IMR-90 (cell line): ENCODE measurements at regions not wholly inside any gene's neighbourhood (a gene's known extent, or its start where the extent isn't known, plus 50 kb on each side); places are given as distances from the start of the nearest gene placed in this dataset.

Experiments used
- ATAC-seq: fragments of 200-7000 bp; cut with Tn5 transposase; 2 replicates; pipeline ENCODE4 v1.9.1; 2020; ENCODE audit warnings: low read depth, mild to moderate bottlenecking, moderate library complexity
- BruUV-seq: library from RNA; stranded (reverse); fragments of 400-500 nt; replicated peaks from 2 replicates; lab custom pipeline; 2021; lab: Mats Ljungman, UMichigan
- CTCF ChIA-PET: fragments of 300-600 bp; formaldehyde crosslinking; extraction: SDS; loops from one replicate; lab custom pipeline; 2021; ENCODE audit warnings: antibody characterized with exemption; lab: Yijun Ruan, JAX
- POLR2A ChIA-PET: fragments of 300-600 bp; sonication (Branson Sonifier 250); formaldehyde crosslinking; loops from one replicate; lab custom pipeline; 2022; ENCODE audit warnings: antibody characterized with exemption; ENCODE audit not compliant: unreplicated experiment; lab: Charles Lee
- DNase-seq: peaks from one replicate; pipeline ENCODE4 v3.0.0; 2013
- H2AFZ ChIP-seq: replicated peaks from 2 replicates; pipeline ENCODE3; 2013; ENCODE audit warnings: low read length, mild to moderate bottlenecking; ENCODE audit not compliant: poor library complexity
- H2AK5ac ChIP-seq: 2 replicates; pipeline ENCODE4 v1.6.1; 2013; ENCODE audit warnings: low read depth, low read length, inconsistent platforms
- H2AK9ac ChIP-seq: replicated peaks from 2 replicates; pipeline ENCODE3; 2013; ENCODE audit warnings: mild to moderate bottlenecking, low read depth, low read length, moderate library complexity; ENCODE audit not compliant: poor library complexity
- H2BK120ac ChIP-seq: 2 replicates; pipeline ENCODE4 v1.6.1; 2013; ENCODE audit warnings: low read depth, low read length, inconsistent platforms
- H2BK15ac ChIP-seq: 3 replicates; pipeline ENCODE4 v1.6.1; 2013; ENCODE audit warnings: low read depth, low read length, inconsistent platforms
- H2BK20ac ChIP-seq: 2 replicates; pipeline ENCODE4 v1.6.1; 2013; ENCODE audit warnings: low read depth, mild to moderate bottlenecking, inconsistent platforms, low read length, moderate library complexity
- H2BK5ac ChIP-seq: 2 replicates; pipeline ENCODE4 v1.6.1; 2013; ENCODE audit warnings: mild to moderate bottlenecking, low read depth, low read length, inconsistent platforms; ENCODE audit not compliant: poor library complexity, severe bottlenecking
- H3K14ac ChIP-seq: replicated peaks from 2 replicates; pipeline ENCODE4 v1.6.1; 2013; ENCODE audit warnings: low read depth, low read length, inconsistent platforms
- H3K18ac ChIP-seq: 2 replicates; pipeline ENCODE4 v1.6.1; 2013; ENCODE audit warnings: low read depth, low read length, control low read depth
- H3K23ac ChIP-seq: 2 replicates; pipeline ENCODE4 v1.6.1; 2013; ENCODE audit warnings: low read depth, low read length, inconsistent platforms
- H3K27ac ChIP-seq: 2 replicates; pipeline ENCODE4 v1.5.1; 2013; ENCODE audit warnings: mild to moderate bottlenecking, control low read depth, low read length; ENCODE audit not compliant: insufficient read depth
- H3K27me3 ChIP-seq: 2 replicates; pipeline ENCODE4 v1.6.1; 2013; ENCODE audit warnings: low read length; ENCODE audit not compliant: control insufficient read depth, insufficient read depth
- H3K36me3 ChIP-seq: 2 replicates; pipeline ENCODE4 v1.6.1; 2013; ENCODE audit warnings: low read length, mixed read lengths; ENCODE audit not compliant: control insufficient read depth, insufficient read depth
- H3K4ac ChIP-seq: 2 replicates; pipeline ENCODE4 v1.6.1; 2013; ENCODE audit warnings: low read depth, low read length, inconsistent platforms
- H3K4me1 ChIP-seq: 2 replicates; pipeline ENCODE4 v1.6.1; 2013; ENCODE audit warnings: low read length, mixed read lengths; ENCODE audit not compliant: control insufficient read depth, insufficient read depth
- H3K4me2 ChIP-seq: 2 replicates; pipeline ENCODE4 v1.6.1; 2013; ENCODE audit warnings: low read depth, mild to moderate bottlenecking, control low read depth, low read length, moderate library complexity
- H3K4me3 ChIP-seq: 2 replicates; pipeline ENCODE4 v1.5.1; 2013; ENCODE audit warnings: low read depth, mild to moderate bottlenecking, control low read depth, low read length, moderate library complexity; ENCODE audit not compliant: insufficient read depth
- H3K56ac ChIP-seq: 2 replicates; pipeline ENCODE4 v1.6.1; 2013; ENCODE audit warnings: low read length, inconsistent platforms; ENCODE audit not compliant: insufficient read depth; ENCODE audit errors: extremely low read depth
- H3K79me1 ChIP-seq, 2 experiments: 2 replicates each; pipeline ENCODE4 v1.6.1; 2013; ENCODE audit warnings: low read length in 2 of 2, inconsistent platforms in 1 of 2, low read depth in 1 of 2
- H3K9ac ChIP-seq: 2 replicates; pipeline ENCODE4 v1.6.1; 2013; ENCODE audit warnings: low read depth, low read length, control low read depth
- H3K9me1 ChIP-seq: 2 replicates; pipeline ENCODE4 v1.6.1; 2013; ENCODE audit warnings: low read length, inconsistent platforms; ENCODE audit not compliant: insufficient read depth
- H3K9me3 ChIP-seq: 2 replicates; pipeline ENCODE4 v1.6.1; 2013; ENCODE audit warnings: low read length; ENCODE audit not compliant: control insufficient read depth, insufficient read depth
- H4K20me1 ChIP-seq: 2 replicates; pipeline ENCODE4 v1.6.1; 2013; ENCODE audit warnings: low read length, inconsistent platforms; ENCODE audit not compliant: insufficient read depth
- H4K5ac ChIP-seq: 2 replicates; pipeline ENCODE4 v1.6.1; 2013; ENCODE audit warnings: mild to moderate bottlenecking, low read depth, low read length, control low read depth
- H4K8ac ChIP-seq, 2 experiments: 2 replicates each; pipeline ENCODE4 v1.6.1; 2013; ENCODE audit warnings: low read depth in 2 of 2, low read length in 2 of 2, control low read depth in 1 of 2, inconsistent platforms in 1 of 2
- H4K91ac ChIP-seq: 2 replicates; pipeline ENCODE4 v1.6.1; 2013; ENCODE audit warnings: low read depth, low read length, inconsistent platforms; ENCODE audit not compliant: insufficient read depth
- BHLHE40 ChIP-seq: fragments of 150-350 bp; IDR thresholded peaks from 2 replicates; pipeline ENCODE4 v1.6.1; 2016; ENCODE audit warnings: mild to moderate bottlenecking, low read depth, low read length
- CEBPB ChIP-seq: IDR thresholded peaks from 2 replicates; pipeline ENCODE4 v1.6.1; 2012; ENCODE audit warnings: low read depth, low read length, improper control_type of control experiment
- CHD1 ChIP-seq: IDR thresholded peaks from 2 replicates; pipeline ENCODE4 v1.6.1; 2012; ENCODE audit warnings: low read depth, low read length, improper control_type of control experiment
- CTCF ChIP-seq: conservative IDR thresholded peaks from 2 replicates; pipeline ENCODE4 v1.5.1; 2012; ENCODE audit warnings: mild to moderate bottlenecking, low read depth, low read length, improper control_type of control experiment
- ELK1 ChIP-seq: fragments of 150-350 bp; IDR thresholded peaks from 2 replicates; pipeline ENCODE4 v1.6.1; 2016; ENCODE audit warnings: low read depth, mild to moderate bottlenecking, low read length, moderate library complexity, borderline replicate concordance
- FOS ChIP-seq: fragments of 150-350 bp; IDR thresholded peaks from 2 replicates; pipeline ENCODE4 v1.6.1; 2016; ENCODE audit warnings: low read depth, low read length
- MAFK ChIP-seq: IDR thresholded peaks from 2 replicates; pipeline ENCODE4 v1.6.1; 2012; ENCODE audit warnings: low read depth, low read length, improper control_type of control experiment
- MAZ ChIP-seq: IDR thresholded peaks from 2 replicates; pipeline ENCODE4 v1.6.1; 2012; ENCODE audit warnings: low read depth, mild to moderate bottlenecking, low read length, improper control_type of control experiment, moderate library complexity, borderline replicate concordance
- NFE2L2 ChIP-seq: fragments of 150-350 bp; IDR thresholded peaks from 2 replicates; pipeline ENCODE4 v1.6.1; 2016; ENCODE audit warnings: low read depth, mild to moderate bottlenecking, low read length
- POLR2A ChIP-seq: IDR thresholded peaks from 2 replicates; pipeline ENCODE4 v1.6.1; 2012; ENCODE audit warnings: mild to moderate bottlenecking, low read depth, low read length
- RAD21 ChIP-seq: IDR thresholded peaks from 2 replicates; pipeline ENCODE4 v1.6.1; 2012; ENCODE audit warnings: low read length, improper control_type of control experiment
- RCOR1 ChIP-seq: IDR thresholded peaks from 2 replicates; pipeline ENCODE4 v1.6.1; 2012; ENCODE audit warnings: mild to moderate bottlenecking, low read length, improper control_type of control experiment; ENCODE audit not compliant: insufficient replicate concordance
- RFX5 ChIP-seq: IDR thresholded peaks from 2 replicates; pipeline ENCODE4 v1.8.0; 2012; ENCODE audit warnings: low read depth, mild to moderate bottlenecking, low read length, moderate library complexity
- SMC3 ChIP-seq: fragments of 150-350 bp; IDR thresholded peaks from 2 replicates; pipeline ENCODE4 v1.6.1; 2016; ENCODE audit warnings: low read depth, mild to moderate bottlenecking, antibody characterized with exemption, low read length, moderate library complexity
- USF2 ChIP-seq: fragments of 150-350 bp; IDR thresholded peaks from 2 replicates; pipeline ENCODE4 v1.6.1; 2017; ENCODE audit warnings: mild to moderate bottlenecking, antibody characterized with exemption, low read length, low read depth
- WGBS, 2 experiments: methylation state at CpG; one replicate each; pipeline versions ENCODE4 v1.1.5 to v1.1.7; 2013; ENCODE audit warnings: missing lambda C conversion rate in 2 of 2; ENCODE audit not compliant: insufficient read length in 1 of 2; ENCODE audit errors: extremely low coverage in 2 of 2; 5-methylcytosine and 5-hydroxymethylcytosine counted together
- dilution Hi-C: fragments of 300-500 bp; cut with HindIII; formaldehyde crosslinking; loops from one replicate; pipeline ENCODE4 v1.14.3; 2018; ENCODE audit warnings: low sequenced_read_pairs; ENCODE audit not compliant: unreplicated experiment
- in situ Hi-C: fragments of 300-500 bp; cut with MboI; formaldehyde crosslinking; loops from 3 replicates; pipeline ENCODE4 v1.14.3; 2019; ENCODE audit warnings: low sequenced_read_pairs, inconsistent platforms, mixed read lengths
- intact Hi-C: fragments of 100-400 bp; cut with micrococcal nuclease; formaldehyde crosslinking; loops from 2 replicates; pipeline ENCODE4 v1.10.0; 2022

GRCh38 chr9:126158588-126159429 is 167.8 kb upstream of the MVB12B start:
- Histone ChIP-seq H3K4ac (no peak overlapping the region), H3K4me2 (no peak overlapping the region), H3K79me1 (no peaks in the 10 kb centered on the region), H4K91ac (no peak overlapping the region), H4K5ac (no peak overlapping the region), H3K9me1 (no peaks in the 10 kb centered on the region), H3K4me1 (no peaks in the 10 kb centered on the region), H3K18ac (no peak overlapping the region), H3K14ac (no peak overlapping the region), H4K8ac (no peak overlapping the region), H3K36me3 (no peaks in the 10 kb centered on the region), H2AFZ (no peak overlapping the region), H2BK5ac (no peak overlapping the region), H3K9ac (no peak overlapping the region), H3K27me3 (peaks cover 23% of the 10 kb centered on the region; the same call in 1 of the 2 replicates), H3K23ac (no peak overlapping the region), H3K4me3 (no peak overlapping the region), H4K20me1 (no peaks in the 10 kb centered on the region), H2BK20ac (no peak overlapping the region), H3K9me3 (no peaks in the 10 kb centered on the region), H2BK120ac (no peak overlapping the region), H2BK15ac (no peak overlapping the region), H2AK9ac (no peak overlapping the region), H3K27ac (no peak overlapping the region), H2AK5ac (no peak overlapping the region), H3K56ac (no peak overlapping the region; the same call in 1 of the 2 replicates)
- ChIA-PET POLR2A (no interaction called here), CTCF (interaction anchor here (1.4 kb wide), 1 partner anchor 17 kb away, joined by 3 read pairs; no protein-coding TSS in a partner anchor)
- in situ Hi-C loops (no loop called here), dilution Hi-C loops (no loop called here), intact Hi-C loops (no loop called here)
- 70% methylated on average over 2 of the region's 10 CpGs; no CpG with 5 or more reads in 1 of the 2 experiments for WGBS, 2 experiments
- DNase-seq = no peak
- no TSS peak for BruUV-seq
- ATAC-seq = no peak
- TF ChIP-seq RCOR1 (no peak), USF2 (no peak), MAZ (no peak), FOS (no peak), RAD21 (no peak), BHLHE40 (no peak), NFE2L2 (no peak), CTCF (no peak), RFX5 (no peak), CHD1 (no peak), ELK1 (no peak), CEBPB (no peak), SMC3 (no peak), MAFK (no peak), POLR2A (no peak)
